Stimulated activated CD8-positive, alpha-beta memory T cell treated with anti-CD3 and anti-CD28 coated beads, Interleukin-15, amount 100 ng/mL, for 1 hour (primary cell): ENCODE measurements at regions not wholly inside any gene's neighbourhood (a gene's known extent, or its start where the extent isn't known, plus 50 kb on each side); places are given as distances from the start of the nearest gene placed in this dataset.
"Not testable (repeated sequence)": the region's sequence is repeated elsewhere in the genome, so short reads cannot be mapped to it uniquely, and the experiment has no call there.

Source experiments
- DNase-seq: peaks from one replicate; pipeline ENCODE4 v3.0.0-alpha.2; 2020; ENCODE audit warnings: low read depth

DNA sequence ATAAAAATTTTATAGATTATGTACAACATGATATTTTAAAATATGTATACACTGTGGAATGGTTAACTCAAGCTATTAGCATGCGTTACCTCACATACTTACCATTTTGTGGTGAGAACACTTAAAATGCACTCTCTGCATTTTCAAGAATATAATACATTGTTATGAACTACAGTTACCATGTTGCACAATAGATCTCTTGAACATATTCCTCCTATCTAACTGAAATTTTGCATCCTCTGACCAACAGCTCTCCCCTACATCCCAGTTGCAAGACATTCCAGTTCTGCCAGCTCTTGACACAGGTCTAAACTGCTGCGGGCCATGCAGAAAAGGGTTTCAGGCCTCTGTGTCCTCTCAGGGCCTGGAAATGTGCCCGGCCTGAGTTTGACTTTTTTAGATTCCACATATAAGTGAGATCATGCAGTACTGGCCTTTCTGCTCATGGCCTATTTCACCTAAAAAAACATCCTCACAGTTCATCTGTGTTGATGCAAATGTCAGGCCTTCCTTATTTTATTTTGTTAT, 113.7 kb downstream of the CDCA7 start:
- no peak for DNase-seq

DNA sequence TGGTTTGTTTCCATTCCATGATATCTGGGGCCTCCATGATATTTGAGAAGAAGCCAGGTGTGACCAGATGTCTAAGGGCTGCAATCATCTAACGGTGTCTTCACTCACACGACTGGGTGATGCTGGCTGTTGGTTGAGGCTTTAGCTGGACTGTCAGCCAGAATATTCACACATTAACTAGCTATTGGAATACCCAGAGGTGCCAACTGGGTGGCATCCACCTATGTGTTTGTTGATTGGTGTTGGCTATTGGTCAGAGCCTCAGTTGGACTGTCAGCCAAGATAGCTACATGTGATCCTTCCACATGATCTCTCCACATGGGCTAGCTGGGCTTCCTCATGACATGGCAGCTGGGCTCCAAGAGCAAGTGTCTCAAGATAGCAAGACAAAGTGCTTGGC, 117.4 kb downstream of the CDCA7 start:
- DNase-seq: no peak

DNA sequence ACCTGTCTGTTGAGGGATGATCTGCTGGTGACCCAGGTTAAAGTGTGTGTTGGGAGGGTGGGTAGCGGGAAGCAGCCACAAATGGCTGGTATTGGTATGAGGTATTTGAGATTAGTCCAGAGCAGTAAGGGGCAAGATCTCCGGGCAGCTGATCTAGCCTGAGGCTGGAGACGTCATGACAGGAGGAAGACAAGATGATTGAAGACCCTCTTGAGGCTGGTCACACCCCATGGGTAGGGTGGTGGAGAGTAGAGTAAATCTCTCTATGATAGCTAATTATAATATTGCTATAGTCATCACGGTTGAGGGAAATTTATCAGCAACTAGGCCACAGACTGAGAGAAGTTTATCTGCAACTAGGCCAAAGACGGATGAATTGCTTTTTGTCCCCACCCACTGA, 128.5 kb downstream of the CDCA7 start:
- no peak for DNase-seq

DNA sequence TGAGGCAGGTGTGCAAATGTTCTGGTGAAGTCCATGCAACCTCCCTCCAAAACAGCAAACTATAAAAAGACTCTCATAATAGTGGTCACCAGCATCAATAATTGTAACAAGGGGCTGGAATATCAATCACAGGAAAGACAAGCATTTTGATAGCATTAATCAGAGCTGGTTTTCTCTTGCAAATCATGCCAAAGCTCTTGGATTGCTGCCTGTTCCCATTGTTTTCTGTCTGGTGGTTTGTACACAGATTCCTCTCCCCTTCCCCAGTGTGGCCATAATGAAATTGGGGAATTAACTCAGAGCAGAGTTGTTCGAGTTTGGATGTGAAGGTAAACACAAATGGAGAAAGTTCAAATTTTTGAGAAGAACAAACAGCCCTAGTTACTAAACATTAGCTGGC, 134.2 kb downstream of the CDCA7 start:
- no peak for DNase-seq

DNA sequence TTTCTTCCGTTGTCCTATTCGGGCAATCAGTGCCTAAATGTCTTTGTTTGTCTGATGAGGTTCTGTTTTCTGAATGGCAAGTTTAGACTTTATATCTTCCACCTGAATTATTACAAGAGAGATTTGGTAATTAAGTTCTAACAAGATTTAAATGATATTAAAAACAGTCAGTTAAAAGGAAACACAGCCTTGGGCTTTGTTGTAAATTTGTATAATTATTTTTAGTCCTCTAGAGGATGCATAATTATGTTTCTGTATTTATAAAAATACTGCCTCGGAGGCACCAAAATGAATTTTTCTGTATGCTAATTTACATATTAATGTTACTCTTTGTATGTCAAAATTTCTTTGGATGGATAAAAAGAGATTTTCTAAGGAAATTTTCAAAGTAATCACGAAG, 136.7 kb downstream of the CDCA7 start:
- DNase-seq: no peak

DNA sequence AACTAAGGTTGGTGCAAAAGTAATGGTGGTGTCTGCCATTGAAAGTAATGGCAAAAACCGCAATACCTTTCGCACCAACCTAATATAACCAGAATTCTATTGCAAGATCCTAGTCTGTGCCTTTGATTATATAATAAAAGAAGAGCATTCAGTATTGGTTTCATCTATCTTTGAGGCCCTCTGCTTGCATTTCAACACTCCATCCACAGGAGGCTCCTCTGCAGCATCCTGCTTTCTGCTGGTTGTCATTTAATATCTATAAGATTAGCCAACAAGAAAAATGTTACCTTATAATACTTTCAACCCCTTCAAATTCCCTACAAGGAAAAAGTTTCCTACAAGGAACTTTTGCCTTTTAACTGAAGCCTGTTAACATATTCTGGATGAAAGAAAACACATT, 139.2 kb downstream of the CDCA7 start:
- no peak for DNase-seq

DNA sequence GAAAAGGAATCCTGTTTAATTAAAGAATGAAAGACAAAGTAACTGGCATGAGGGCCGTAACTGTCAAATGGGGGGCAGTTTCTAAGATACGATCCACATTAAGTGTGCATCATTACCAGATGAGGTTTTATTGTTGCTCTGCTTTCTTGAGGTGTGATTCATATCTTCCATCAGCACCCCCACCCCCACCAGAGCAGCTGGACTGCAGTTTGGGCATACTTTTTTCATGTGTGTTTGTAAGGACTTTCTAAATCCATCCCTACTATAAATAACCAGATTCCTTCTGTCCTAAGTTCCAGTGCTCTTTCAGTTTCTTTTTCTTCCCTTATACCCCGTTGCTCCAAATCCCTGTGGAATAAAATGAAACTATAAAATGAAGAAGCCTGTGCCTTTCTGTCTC, 142.1 kb downstream of the CDCA7 start:
- no peak for DNase-seq

DNA sequence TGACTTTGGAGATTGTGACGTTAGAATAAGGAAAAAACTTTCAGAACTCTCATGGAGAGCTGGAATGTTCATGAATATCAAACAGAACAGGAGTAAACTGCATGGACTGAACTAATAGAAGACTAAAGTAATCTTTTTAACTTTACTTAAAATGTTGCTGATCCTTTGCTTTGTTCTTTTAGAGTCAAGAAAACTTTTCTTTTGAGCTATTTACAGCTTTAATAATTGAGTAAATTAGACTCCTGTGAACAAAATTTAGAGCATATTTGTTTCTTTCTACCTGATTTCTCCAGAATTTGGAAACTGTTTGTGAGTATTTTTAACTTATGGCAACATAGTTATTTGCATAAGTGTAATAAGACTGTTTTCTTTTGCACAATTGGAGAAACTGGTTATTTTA, 146.3 kb downstream of the CDCA7 start:
- DNase-seq: no peak

DNA sequence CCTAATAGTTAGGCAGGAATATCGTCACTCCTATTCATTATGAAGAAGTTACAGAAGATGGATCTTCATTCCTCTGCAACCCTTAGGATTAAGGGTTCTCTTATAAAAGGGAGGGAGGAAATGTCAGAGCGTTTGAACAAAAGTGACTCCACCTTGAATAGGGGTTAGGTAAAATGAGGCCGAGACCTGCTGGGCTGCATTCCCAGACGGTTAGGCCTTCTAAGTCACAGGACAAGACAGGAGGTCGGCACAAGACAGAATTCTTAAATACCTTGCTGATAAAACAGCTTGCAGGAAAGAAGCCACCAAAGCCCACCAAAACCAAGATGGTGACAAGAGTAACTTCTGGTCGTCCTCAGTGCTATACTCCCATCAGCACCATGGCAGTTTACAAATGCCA, 147.6 kb downstream of the CDCA7 start:
- DNase-seq: no peak

DNA sequence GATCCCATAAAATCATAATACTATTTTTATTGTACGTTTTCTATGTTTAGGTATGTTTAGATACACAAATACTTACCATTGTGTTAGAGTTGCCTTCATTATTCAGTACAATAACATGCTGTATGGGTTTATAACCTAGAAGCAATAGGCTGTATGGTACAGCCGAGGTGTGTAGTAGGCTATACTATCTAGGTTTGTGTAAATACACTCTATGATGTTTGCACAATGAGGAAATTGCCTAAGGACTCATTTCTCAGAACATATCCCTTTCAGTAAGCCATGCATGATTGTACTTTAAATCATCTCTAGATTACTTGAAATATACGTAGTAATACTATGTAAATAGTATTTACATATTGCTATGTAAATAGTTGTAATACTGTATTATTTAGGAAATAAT, 156.7 kb downstream of the CDCA7 start:
- no peak for DNase-seq

DNA sequence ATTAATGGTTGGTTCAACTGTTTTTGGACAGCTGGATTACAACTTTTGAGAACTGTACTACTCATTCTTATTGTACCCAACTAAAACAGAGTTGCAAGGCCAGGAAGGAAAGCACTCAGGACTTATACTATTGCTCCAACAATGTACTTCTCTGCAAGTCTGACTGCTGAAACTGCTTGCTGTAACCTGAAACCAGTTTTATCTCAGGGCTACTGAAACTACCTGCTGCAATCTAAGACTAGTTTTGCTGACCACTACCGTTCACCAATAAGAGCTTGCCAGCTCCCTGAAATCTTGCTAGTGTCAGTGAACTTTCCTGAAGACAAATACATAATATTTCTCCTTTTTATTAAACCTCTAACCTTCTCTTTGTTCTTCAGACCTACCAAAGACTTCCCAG, 157.3 kb downstream of the CDCA7 start:
- no peak for DNase-seq

DNA sequence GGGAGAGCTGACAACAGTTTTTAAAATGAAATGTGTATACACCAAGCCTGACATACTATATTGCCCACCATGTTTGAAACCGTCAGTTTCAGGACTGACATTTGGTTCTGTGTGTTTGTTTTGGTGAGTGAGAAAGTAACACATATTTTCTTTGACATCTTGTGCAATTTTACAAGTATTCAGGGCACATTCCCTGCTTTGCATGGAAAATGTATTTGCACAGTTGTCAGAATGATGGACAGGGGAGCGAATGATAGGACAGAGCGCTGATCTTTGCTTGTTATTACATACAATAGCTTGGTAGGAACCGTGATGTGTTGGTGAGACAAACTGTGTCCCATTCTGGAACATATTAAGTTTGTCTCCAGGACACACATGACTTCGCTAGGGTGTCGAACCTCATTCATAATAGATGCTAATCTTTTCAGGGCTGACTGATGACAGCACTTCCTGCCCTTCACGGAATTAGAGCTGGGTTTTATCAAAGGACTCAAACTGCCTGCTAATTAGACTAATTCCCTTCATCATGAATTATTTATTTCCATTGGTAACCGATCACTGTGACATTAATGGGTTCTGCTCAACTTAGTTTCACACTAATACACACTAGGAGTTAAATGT, 158.5 kb downstream of the CDCA7 start:
- DNase-seq: no peak

DNA sequence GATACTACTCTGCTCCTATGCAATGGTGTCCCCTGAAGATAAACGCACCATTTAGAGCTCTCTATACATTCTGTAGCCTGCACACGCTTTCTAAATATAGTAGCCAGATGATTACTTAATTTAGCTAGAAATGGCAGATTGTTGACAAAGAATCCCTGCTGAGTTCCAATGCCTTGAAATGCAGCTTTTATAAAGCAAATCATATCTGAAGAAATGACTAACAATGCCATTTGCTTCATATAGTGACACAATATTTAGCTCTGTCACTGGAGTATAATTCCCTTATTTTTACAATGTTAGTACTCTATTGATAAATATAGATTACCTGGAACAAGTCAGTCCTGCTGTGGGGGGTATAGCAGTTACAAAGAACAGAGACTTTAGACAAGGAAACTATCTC, 166.2 kb downstream of the CDCA7 start:
- DNase-seq: no peak

DNA sequence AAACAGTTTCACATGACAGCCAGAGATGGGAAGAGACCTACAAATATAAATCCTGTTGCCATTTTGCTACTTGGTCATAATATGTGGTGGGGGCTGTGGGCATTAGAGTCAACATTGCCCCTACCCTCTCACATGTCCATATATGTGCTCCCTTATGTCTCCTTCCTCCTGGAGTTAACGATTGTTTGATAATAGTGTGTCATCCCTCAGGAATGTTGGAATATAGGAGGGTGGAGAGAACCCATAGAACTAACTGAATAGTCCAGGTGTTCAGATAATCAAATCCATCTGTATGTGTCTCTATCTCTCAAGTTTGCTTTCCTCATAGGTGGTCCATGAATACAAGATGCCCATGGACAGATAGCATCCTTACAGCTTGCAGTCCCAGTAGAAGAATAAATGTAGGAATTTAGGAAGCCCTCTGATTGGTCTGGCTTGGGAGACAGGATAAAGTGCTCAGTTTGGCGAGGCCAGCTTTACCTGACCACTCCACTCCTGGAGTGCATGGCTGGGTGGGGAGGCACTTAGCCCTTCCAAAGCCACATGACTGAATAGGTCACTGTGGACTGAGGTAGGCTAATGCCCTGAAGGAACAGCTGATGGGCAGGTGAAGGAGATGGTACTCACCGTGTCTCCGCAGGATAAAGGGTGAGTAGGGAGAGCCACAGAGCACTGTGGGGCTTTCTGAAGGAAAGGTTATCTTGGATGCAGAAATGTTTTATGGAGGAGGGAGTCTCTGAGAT, 166.9 kb downstream of the CDCA7 start:
- DNase-seq: no peak

DNA sequence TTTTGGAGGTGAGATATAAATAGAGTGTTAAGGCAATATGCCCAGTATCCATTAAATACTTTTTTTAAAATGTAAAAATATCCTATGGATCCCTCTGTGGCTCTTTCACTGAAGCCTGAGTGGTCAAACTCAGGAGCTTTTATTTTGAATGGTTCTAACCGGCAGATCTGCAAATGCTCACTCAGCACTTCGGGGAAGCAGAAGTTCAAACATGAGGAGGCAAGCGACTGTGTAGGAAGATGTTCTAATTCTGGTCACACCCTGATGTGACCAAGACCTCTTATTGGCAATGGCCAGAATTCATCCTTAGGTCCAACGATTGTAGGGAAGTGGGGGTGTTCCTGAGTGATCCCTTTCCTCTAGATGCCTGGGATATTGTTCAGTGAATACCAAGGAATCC, 168.8 kb downstream of the CDCA7 start:
- DNase-seq: no peak

DNA sequence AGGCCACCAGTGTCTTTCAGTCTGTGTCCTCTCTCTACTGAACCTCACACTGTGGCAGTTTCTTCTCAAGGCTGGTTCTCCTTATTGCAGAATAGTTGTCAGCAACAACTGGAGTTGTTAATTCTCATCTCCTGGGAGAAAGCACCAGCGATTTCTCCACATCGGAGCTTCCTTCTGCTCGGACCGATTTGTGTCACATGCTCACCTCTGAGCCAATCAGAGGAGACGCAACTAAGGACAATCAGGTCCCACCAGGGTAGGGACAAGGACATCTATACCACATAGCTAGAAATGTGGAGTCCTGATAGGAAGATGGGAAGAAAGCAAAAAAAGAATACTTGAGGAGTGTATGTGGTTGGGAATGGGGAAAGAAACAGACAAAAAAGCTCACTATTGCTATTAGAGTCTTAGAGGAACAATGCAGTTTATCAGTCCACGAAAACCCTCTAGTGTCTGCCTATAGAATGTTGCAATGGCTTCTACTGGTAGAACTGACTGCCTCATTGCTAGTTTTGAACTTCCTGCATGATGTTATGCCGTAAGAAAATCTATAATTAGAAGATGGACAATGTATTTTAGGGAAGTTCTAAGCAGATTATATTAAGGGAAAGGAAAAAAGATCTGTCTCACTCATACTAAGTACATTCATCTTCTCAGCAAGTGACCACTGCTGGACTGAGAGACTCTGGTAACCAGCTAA, 169.7 kb downstream of the CDCA7 start:
- no peak for DNase-seq

DNA sequence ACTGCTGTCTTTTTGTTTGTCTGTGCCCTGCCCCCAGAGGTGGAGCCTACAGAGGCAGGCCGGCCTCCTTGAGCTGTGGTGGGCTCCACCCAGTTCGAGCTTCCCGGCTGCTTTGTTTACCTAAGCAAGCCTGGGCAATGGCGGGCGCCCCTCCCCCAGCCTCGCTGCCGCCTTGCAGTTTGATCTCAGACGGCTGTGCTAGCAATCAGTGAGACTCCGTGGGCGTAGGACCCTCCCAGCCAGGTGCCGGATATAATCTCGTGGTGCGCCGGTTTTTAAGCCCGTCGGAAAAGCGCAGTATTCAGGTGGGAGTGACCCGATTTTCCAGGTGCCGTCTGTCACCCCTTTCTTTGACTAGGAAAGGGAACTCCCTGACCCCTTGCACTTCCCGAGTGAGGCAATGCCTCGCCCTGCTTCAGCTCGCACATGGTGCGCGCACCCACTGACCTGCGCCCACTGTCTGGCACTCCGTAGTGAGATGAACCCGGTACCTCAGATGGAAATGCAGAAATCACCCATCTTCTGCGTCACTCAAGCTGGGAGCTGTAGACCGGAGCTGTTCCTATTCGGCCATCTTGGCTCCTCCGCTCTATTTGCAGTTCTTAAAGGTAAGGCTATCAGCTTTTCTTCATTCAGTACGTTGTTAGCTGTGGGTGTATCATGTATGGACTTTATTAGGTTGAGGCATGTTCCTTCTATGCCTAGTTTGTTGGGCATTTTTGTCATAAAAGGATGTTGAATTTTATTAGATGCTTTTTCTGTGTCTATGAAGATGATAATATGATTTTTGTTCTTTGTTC, 178.3 kb downstream of the CDCA7 start:
- not testable (repeated sequence) for DNase-seq

DNA sequence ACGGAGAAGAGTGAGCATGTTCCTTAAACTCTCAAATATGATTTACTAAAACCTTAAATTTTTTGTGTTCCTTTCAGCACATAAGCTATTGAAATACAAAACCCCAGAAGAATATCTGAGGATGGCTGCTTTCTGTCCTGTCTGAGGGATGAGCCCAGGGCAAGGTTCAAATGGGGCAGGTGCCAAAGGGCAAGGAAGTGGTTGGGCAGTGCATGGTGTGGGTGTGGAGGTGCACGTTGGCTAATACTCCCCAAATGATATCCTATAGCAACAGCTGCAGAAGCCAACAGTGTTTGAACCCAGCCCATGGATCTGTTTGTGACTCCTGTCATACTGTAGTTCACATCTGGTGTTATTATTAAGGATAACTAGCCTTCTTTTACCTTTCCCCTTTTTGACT, 183.0 kb downstream of the CDCA7 start:
- DNase-seq: no peak

DNA sequence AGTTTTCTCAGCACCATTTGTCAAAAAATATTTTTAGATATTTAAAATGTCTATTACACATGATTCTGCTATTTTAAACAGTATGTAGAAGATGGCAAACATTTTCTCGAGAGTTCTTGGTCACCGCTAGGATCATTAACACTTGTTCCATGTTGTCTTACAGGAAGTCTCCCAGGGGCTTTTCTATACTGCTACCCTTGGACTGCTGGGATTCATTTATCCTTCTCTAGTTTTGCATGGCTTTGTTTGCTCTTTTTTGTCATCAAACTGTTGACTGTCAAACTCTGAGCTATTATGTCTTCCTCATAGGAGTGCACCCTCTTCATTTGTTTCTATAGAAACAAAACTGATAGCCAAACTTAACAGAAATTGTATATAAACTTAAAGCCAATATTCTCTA, 184.9 kb downstream of the CDCA7 start:
- DNase-seq: no peak

DNA sequence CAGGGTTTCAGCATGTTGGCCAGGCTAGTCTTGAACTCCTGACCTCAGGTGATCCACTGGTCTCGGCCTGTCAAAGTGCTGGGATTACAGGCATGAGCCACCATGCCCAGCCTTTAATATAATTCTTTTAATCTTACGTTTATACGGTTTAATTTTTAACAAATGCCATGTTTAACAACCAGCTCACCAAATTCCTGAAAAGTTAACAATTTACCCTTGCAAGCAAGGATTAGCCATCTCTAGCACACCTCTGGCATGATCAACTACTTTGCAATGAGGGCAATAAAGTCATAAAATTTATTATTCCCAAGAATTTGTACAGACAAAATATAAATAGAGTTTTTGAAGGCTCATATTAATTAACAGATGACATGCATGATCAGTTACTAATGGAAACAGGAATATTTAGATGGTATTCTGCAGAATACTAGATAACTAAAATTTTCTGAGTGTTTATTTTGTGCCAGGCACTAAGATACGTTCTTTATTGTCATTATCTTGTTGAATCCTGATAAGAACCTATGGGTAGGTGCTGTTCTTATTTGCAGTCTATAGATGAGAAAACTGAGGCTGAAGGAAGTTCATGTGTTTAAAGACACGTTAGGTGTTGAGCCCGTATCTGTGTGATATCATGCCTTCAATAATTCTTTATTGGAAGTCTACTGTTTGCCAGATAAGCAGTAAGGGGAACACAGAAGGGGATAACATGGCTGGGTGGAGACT, 190.1 kb downstream of the CDCA7 start:
- no peak for DNase-seq

DNA sequence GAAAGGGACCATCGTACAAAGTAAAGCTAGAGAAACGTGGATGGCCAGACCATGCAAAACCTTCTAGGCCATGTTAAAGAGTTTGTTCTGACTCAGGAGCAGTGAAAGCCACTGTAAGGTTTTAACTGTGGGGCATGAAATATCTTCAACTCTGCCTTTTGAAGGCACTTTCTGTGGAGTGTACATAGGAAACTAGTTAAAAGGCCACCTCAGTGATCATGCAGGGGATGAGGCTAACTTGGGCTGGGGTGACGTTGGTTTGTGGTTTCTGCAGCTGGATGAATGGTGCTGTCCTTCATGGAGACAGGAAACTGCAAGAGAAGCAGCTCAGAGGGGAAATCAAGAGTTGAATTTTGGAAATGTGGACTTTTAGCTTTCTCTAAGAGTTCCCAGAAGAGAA, 190.7 kb downstream of the CDCA7 start:
- DNase-seq: no peak

DNA sequence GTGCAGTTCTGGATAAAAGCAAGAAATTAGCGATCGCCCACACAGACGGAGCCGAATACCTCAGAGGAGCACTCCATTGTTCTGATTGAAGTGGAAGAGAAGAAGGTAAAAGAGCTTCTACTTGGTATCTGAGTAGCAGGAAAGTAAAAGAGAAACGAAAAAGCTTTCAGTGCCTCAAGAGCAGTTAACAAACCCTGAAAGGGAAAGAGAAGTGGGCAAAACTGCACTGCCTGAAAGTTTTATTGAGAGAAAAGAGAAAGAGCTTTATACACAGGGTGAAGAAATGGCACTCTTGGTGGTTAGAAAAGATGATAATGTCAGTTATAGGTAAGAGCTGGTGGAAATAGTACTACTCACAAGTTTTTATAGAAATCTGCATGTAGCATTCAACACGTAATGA, 192.8 kb downstream of the CDCA7 start:
- no peak for DNase-seq
